SK-N-DZ (cell line): ENCODE measurements at regions not wholly inside any gene's neighbourhood (a gene's known extent, or its start where the extent isn't known, plus 50 kb on each side); places are given as distances from the start of the nearest gene placed in this dataset.
A peak's percentile ranks its signal among the peaks of the same experiment; 100 is the strongest.

Source experiments
- DNase-seq: peaks from one replicate; pipeline ENCODE4 v3.0.0-alpha.2; 2015; ENCODE audit warnings: low spot score

DNA sequence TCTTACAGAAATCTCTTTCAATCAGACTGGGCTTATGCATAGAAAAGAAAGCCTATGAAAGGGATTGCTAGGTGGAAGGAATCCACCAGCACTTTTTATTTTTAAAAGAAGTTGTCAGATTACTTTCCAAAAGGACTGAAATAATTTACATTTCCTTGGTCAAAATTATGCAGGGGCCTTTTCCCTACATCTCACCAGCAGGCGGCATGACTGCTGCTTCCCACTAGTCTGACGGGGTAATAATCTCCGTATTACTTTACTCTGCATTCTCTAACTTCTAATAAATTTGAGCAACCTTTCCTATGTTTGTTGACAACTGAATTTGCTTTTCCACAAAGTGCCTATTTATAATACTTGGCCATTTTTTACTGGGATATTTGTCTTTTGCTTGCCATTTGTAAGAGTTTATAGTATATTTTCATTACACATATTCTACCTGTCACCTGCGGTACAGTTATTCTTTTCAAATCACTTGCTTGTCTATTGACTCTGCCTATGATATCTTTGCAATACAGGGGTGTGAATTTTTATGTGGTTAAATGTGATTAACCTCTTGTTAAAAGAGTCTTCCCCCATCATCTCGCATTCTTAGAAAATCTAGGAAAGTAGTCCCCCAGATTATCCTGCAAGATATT, 51.9 kb upstream of the USP47 start:
- DNase-seq: no peak

DNA sequence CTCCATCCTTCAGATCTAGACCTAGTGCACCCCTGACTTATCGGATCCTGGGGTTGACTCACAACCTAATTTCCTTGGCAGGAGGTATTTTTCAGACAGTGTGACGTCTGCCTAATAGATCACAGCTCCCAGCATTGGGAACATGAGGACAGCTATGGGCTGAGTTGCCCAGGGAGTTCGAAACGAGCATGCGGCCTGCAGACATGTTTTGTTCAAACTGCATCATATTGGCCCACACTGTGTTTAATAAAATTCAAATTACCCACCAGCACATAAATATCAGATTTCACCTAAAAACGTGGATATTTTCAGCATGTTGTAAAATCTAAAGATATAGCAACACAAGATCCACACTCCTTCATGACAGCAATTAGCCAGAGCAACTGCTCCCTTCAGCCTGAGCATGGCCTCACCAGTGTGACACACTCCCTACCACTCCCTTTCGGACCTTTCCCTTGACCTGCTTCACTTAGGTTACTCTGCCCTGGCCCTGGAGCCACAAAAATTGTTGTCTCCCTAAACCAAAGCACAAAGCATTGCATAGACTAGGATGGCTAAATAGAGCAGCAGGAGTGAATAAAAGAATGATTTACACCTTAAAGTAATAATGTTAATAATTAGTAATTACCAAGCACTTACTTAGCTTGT, 53.6 kb upstream of the USP47 start:
- no peak for DNase-seq

DNA sequence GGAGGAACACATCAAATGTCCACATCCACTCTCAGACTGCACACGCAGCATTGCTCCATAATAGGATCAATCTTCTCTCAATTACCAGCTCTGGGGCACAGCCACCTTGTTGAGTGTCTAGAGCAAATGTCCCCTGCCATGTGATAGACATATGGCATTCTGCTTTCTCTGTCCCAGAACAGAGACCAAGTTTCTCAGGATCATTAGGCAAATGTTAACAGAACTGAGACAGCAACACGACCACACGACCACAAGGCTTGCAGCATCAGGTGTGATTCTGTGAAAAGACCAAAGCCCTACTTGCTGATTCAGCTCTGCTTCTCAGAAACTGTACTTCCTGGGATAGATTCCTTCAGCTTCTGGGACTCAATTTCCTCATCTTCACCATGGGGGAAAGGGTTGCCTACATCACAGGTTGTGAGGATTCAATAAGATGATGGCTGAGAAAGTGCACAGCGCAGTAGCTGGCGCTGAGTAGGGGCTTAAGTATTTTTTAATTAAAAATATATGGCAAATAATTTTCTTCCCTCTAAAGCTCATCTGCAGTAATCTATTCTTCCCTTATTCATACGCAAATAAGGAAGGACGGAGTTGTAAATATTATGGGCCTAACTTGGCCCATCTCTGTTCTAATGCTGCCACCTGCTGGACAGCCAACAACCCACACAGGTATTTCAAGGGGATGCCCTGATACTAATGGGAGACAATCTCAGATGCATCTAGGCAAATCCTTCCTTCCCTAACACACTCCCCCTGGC, 54.3 kb upstream of the USP47 start:
- peak; percentile 69 for DNase-seq

DNA sequence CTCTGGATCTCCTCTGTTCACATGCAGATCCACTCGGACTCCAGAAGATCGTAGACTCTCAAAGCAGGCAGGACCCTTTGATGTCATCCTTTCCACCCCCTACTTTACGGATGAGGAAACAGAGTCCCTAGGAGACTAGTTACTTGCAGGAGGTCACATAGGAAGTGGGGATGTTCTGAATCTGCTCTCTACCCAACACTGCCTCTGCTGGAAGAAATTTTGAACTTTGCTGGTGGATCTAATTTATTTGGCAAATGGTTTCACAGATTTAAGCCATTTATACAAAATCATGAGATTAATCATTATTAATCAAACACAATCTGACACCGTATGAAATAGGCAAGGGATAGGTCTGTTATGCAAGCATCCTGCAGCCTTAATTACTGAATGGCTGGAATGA, 55.0 kb upstream of the USP47 start:
- DNase-seq: peak; percentile 25

DNA sequence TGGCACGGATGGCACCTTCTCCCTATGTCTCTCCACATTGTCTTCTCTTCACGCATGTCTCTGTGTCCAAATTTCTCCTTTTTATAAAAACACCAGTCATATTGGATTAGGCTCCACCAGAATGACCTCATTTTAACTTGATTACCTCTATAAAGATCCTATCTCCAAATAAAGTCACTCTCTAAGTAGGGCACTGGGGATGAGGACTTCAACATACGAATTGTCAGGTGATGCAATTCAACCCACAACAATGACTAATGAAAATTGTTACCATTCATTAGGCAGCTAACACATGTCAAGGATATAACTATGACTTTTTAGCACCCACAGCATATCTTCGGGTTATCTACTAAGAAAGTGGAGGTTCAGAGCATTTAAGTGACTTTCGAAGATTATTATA, 55.5 kb upstream of the USP47 start:
- DNase-seq: peak; percentile 24

DNA sequence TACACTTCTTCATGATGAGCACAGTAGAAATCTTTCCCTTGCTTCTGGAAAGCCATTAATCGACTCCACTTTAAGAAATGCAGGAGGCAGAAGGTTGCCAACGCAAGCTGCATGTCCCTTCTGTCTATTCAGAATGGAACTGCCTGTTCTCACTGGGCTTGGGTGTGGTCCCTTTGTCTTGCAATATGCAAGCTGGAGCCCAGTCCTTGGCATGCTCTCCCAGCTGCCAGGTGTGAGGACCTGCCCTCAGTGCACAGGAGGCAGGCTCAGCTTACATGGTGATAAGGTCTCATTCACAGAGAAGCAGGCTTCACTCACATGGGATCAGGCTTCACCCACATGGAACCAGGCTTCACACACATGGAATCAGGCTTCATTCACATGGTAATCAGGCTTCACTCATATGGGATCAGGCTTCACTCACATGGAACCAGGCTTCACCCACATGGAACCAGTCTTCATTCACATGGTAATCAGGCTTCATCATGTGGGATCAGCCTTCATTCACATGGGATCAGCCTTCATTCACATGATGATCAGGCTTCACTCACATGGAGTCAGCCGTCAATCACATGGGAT, 59.2 kb upstream of the USP47 start:
- no peak for DNase-seq

DNA sequence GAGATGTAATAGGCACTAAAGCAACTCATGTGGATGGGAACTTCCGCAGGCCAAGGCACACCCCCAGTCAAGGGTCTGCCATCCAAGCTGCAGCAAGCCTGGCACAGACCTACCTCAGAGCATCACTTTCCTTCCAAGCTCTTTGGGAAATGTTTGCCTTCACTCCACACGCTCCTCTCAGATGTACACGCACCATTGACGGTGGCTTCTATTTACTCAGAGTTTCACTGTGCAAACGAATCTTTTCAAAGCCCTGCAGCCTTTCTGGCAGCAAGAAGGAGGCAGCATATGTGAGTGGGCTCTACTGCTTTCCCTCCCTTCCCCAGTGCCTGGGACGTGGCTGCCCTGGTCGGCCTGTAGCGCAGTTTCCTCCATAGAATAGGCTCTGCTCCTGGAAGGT, 60.9 kb upstream of the USP47 start:
- no peak for DNase-seq

DNA sequence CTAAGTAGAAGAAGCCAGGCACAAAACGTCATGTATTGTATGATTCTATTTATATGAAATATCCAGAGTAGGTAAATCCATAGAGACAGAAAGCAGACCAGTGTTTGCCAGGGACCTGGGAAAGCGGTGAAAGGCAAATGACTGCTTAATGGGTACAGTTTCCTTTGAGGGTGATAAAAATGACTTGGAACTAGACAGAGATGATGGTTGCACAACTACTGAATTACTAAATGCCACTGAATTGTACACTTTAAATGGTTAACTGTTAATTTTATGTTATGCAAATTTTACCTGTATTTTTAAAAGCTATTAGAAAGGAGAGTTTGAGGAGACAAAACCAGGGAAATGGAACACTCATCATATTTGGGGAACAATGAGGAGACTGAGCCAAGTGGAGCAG, 61.8 kb upstream of the USP47 start:
- DNase-seq: no peak

DNA sequence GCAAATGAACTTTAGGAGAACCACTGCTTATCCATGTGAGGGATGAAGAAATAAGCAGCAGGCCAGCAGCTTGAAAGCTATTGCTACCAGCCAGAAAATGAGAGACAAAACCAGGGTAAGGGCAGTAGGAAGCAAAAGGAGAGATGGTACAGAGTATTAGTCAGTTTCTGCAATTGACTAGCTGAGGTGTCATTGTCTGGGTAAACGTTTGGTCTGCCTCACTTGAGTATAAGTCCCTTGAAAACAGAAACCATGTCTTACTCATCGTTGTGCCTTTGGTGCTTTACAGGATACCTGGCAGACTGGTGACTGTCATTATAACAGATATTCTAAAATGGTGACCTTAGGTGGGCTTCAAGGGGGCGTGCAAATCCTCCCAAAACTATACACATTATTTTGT, 63.9 kb upstream of the USP47 start:
- no peak for DNase-seq

DNA sequence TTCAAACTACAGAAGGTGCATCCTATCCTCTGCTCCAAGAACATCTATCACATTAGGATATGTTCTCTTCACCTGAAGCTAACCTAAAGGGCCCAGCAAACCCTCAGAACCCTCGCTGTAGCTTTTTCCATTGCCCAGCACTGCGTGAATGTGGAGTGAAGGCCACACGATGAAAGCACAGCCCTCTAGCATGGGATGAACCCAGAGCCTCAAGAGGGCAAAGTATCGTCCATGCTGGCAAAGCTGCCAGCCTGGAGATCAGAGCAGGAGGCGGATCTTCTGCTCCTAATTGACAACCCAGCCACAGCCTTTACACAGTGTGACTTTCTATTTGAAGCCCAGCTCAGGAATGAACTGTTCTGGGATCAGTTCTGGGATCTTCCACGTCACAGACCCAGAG, 65.1 kb upstream of the USP47 start:
- DNase-seq: no peak

DNA sequence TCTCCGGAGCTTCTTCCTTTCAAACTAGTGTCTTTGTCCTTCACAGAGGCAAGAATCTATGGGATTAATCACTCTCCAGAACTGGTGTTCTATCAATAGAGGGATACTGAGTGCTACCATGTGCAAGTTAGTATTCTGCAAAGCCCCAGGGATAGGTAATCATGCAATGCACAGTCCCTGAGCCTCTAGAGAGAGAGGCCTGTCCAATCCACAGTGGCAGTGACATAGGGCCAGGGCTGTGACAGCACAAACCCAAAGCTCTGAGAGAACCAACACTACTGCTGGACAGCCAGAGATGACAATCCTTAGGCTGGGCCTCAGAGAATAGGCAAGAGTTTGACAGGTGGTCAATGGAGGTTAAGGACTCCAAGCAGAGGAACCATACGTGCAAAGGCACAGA, 66.8 kb upstream of the USP47 start:
- DNase-seq: no peak

DNA sequence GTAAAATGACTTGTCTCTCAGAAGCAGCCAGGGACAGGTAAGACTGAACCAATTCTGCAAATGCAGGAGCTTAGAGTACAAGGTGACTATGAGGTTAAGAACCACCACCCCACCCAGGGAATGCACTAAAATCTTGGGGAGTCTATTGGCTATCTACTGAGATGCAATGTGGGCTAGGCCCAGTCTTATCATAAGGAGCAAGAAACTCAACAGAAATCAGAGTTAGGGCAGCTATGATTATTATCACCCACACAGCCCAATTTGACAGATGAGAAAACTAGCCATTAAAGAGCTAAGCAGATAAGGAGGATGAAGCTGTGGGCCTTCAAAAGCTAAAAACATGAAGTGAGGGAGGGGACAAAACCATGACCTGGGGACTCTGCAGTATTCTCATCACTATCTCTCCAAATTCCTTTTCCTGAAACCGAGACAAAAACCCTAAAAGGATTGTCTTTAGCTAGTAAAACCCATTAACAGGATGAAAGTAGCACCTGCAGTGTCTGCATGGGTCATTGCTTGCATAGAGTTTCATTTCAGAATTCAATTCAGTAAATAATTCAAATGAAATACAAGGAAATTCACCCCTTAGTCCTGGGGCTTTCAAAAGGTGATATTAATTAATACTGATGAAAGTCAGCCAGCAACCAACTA, 68.8 kb upstream of the USP47 start:
- DNase-seq: no peak

DNA sequence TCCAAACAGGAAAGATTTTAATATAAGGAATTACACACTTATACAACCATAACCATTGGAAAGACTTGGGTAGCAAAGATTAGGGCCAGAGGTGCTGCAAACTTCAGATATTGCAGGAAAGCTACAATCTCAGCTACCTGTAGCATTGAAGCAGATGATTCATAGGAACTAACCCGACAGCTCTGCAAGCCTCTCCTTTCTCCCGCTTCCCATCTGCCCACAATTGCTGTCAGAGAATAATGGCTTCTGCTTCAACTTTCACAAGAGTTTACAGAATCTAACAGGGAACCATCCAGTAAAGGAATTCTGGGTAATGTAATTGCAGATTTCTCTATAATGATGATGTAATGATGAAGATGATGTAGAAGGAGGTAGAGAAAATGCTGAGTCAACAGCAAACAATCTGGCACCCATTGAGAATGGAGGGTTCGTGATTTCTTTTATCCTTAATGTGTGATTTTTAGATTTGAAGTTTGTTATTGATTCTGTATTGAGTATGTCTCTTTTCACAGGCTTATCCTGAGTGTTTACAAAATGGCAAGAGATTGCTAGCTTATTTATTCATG, 70.8 kb upstream of the USP47 start:
- DNase-seq: no peak

DNA sequence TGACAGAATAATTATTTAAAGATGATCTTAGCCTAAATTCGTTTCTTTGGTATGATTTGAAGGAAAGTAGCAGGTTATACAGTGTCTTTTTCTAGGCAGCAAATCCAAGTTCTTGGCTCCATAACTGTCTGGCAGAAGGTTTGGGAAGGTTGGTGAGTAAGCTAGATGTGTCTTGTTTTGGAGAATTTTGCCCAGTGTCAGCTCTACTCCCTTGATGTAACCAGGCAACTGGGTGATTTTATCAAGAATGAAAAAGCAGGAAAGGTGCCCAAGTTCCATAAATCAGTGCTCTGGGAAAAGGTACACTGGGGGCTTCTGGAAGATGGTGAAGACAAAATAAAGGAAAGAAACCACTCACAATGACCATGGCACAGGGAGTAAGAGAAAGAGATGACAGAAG, 71.5 kb upstream of the USP47 start:
- DNase-seq: no peak

DNA sequence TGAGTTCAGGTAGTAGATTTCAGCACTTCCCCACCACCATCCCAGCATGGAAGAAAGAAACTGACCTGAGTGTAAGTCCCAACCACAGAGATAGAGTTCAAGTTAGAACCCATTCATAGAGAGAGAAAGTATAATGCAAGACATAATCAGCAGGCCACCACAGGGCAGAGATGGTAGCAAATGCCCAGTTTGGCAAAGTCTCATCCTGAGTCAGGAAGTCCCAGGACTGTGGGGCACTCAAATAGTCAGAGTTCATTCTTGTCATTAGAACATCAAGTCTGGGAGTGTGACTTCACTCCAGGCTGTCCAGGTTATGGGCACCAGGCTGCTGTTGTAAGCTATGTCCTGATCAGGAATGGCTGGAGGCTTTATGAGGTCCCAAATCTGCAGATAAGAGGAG, 72.0 kb upstream of the USP47 start:
- no peak for DNase-seq

DNA sequence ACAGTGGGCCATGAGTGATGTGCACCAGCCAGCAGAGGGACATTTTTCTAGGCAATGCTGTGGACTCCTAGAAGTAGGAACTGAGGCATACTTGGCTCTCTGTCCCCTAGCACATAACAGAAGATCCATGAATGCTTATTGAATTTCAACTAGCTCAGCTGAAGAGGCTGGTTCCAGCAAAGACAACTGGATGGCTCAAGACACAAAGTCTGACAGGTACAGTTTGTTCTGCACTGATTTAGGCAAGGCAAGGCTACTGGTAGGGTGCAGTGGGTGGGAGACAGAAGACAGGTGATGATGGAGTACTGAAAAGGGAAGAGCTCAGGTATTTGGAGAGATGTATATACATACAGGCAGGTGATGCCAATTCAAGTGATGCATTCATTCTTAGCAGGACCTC, 72.4 kb upstream of the USP47 start:
- no peak for DNase-seq

DNA sequence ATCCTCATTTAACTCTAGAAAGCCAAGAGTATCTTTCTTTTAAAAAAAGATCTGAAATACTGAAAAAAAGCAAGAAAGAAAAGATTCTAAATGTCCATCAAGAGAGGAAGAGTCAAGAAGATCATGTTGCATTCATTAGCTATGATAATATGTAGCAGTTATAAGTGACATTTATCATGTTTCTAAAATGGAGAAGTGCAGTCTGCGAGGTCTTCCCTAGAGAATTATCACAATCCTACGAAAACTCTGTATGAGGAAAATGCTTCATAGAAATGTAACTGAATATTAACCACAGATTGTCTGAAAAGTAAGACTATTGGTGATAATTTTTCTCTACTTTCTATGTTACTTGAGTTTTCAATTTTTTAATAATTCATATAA, 77.4 kb upstream of the USP47 start:
- no peak for DNase-seq

DNA sequence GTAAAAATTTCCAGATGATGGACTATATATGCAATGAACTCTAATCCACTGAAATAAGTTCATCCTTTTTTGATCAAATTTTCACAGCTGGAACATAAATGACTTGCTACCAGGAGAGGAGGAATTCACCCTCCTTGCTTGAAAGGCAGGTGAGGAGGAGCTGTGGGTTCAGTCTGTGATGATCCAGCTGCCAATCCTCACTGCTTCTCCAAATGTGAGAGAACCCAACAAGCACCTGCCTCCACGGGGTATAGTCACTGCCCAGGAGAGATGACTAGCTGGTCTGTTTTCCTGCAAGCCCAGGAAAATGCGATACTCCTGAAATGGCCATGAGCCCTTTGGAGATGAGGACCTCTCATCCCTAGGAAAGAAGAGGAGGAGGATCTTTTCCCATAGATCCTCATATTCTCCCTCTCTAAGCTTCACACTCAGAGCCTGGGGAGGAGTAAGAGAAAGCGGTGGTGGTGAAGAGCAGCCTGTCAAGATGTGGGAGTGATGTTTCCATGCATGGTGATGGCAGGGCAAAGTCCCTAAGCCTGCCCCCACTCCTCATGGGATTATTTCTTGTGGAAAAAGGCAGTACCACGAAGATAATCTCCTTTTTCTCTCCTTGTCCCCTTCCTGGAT, 77.9 kb upstream of the USP47 start:
- no peak for DNase-seq

DNA sequence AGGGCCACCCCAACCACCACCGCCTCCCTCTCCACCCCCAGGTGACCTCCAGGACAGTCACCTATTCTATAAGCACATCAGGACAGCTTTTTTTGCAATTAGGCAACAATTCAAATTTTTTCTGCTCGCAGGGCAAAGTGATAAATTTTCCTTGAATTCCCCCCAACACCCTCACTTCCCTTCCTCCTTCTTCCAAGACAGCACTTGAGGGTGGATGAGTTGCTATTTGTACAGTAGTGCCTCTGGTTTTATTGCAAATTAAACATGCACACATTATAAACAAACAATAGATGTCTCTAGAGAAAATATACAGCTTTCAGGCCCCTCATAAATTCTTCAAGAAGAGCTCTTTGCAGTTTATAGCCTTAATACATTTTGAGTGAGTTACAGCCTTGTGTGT, 80.9 kb upstream of the USP47 start:
- DNase-seq: no peak

DNA sequence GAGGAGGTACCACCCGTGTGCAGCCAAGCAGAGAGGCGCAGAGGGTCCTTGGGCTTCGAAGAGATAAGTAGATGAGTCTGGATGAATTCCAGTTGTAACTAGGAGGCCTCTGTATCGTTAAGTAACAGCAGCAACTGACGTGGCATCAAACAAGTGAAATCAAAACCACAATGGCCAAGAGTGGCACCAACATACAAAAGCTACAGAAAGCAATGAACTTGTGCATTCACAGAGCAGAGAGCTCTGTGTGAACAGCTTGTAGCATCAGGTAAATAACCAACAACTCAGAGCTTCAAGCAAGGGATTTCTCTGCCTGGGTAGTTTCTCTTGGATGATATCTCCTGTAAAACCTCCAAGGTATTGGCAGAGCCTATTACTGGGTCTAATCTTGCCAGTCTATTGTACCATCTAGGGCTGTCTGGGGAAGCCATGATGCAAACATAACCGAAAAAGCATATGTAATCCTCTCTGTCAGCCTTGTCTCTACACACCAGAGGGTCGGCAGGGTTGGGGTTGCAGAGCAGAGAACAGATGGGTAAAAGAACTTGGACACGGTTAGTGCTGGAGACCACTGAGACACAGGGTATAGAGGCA, 83.1 kb upstream of the USP47 start:
- no peak for DNase-seq

DNA sequence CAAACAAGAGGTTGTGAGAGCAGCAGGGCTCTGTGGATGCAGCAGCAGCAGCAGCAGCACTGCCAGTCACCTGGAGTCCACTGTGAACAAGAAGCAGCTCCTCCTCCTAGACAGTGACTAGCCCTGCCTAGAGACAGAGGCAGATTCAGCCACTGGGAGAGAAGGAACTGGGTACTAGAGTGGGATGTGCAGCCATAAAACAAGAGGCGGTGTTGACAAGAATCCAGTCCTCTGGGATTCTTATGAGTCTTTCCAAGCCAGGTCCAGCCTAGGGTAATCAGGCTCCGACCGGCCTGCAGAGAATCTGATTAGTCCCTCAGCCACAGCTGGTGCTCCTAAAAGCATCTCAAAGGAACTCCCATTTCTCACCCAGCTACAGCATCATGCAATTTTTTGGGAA, 83.9 kb upstream of the USP47 start:
- DNase-seq: peak; percentile 69
